ENCODE measurements at regions not wholly inside any gene's neighbourhood (a gene's known extent, or its start where the extent isn't known, plus 50 kb on each side); places are given as distances from the start of the nearest gene placed in this dataset.

DNA sequence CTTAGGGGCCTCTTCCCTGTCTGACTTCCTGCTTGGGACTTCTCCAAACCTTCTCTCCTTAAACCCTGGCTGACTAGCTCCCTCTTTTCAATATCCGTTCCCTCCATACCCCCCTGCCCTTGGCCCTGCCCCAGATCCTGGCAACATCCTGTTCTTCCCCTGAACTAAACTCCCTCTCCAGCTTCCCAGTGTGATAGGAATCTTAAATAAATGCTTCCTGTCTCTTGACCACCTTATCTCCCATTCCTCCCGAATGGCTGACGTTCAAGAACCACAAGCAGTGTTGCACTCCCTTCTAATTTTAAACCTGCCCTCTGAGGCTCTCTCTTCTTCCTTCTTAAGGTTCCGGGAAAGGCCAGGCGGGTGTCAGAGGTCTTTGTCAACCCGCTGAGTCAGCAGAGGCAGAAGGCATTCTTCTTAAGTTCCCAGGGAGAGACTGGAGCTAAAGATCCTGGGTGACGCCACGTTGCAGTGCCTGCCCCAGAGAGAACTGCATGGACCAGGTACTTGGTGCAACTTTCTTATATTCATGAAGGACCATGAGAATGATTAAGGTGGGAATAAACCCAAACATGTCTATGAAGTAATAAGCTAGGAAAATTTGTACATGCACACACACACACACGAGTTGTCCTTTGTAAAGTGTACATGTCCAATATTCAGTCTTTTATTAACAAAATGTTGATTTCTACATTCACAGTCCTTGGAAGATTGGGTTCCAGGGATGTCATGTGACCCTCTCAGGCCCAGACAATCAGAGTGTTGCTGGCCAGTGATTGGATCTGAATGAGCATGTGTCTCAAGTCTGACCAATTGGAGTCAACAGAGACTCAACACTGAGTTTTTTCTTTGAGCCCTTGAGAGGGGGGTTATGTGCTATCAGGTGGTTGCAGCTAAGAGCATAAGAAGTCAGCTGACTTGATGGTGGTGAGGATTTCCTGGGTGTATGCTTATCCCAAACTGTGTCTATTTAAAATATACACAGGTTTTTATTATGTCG is 420.2 kb upstream of the TBX3 start:
- Histone ChIP-seq H3K4me2 (replicated peaks; ENCODE audit: extremely low read depth, low read length, poor library complexity, severe bottlenecking) (no peak overlapping the region), H3K79me2 (ENCODE audit: insufficient read depth, low read length) (no peaks in the 10 kb centered on the region), H3K9ac (ENCODE audit: insufficient read depth, low read length, poor library complexity, severe bottlenecking) (no peak overlapping the region), H3K4me3 (replicated peaks in 1 of 3; ENCODE audit: low read depth in 2 of 3, low read length in 3 of 3) (no peak overlapping the region), H3K9me3 (replicated peaks in 1 of 2; ENCODE audit: control insufficient read depth in 1 of 2, insufficient read depth in 1 of 2, low read length in 2 of 2) (no peaks in the 10 kb centered on the region), H2AFZ (ENCODE audit: insufficient read depth, low read depth, low read length, poor library complexity, severe bottlenecking) (no peak overlapping the region), H3K27me3 (ENCODE audit: control insufficient read depth in 2 of 2, insufficient read depth in 2 of 2, low read length in 2 of 2) (no peaks in the 10 kb centered on the region), H3K27ac (ENCODE audit: low read depth in 1 of 2, low read length in 2 of 2) (no peak overlapping the region), H3K4me1 (ENCODE audit: control insufficient read depth in 1 of 2, insufficient read depth in 2 of 2, low read length in 2 of 2) (no peaks in the 10 kb centered on the region), H4K20me1 (ENCODE audit: insufficient read depth, low read length) (no peaks in the 10 kb centered on the region), H3K36me3 (replicated peaks in 1 of 2; ENCODE audit: control insufficient read depth in 1 of 2, insufficient read depth in 2 of 2, low read length in 2 of 2) (no peaks in the 10 kb centered on the region)
- H3K36me3 Mint-ChIP-seq, result no peaks in the 10 kb centered on the region
- DNase-seq, result no peak
- peak overlapping the region in 1 of 7 donors; percentile 8 for H3K27ac Mint-ChIP-seq
- WGBS (ENCODE audit: insufficient coverage), result 54% methylated on average over 4 of the region's 10 CpGs
- intact Hi-C loops (cut with micrococcal nuclease), result no loop called here
- H3K27me3 Mint-ChIP-seq (ENCODE audit: low read depth in 3 of 3), result peaks cover 3 to 6% (median 4%) of the 10 kb centered on the region in 3 donors
- H3K4me3 Mint-ChIP-seq, result no peak overlapping the region
- no peaks in the 10 kb centered on the region for H3K4me1 Mint-ChIP-seq
- H3K9me3 Mint-ChIP-seq, result peaks cover 0 to 7% (median 3%) of the 10 kb centered on the region in 7 donors
- TF ChIP-seq, protein P1, sequence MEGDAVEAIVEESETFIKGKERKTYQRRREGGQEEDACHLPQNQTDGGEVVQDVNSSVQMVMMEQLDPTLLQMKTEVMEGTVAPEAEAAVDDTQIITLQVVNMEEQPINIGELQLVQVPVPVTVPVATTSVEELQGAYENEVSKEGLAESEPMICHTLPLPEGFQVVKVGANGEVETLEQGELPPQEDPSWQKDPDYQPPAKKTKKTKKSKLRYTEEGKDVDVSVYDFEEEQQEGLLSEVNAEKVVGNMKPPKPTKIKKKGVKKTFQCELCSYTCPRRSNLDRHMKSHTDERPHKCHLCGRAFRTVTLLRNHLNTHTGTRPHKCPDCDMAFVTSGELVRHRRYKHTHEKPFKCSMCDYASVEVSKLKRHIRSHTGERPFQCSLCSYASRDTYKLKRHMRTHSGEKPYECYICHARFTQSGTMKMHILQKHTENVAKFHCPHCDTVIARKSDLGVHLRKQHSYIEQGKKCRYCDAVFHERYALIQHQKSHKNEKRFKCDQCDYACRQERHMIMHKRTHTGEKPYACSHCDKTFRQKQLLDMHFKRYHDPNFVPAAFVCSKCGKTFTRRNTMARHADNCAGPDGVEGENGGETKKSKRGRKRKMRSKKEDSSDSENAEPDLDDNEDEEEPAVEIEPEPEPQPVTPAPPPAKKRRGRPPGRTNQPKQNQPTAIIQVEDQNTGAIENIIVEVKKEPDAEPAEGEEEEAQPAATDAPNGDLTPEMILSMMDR (IDR thresholded peaks at IDR 0.05), result no peak

DNA sequence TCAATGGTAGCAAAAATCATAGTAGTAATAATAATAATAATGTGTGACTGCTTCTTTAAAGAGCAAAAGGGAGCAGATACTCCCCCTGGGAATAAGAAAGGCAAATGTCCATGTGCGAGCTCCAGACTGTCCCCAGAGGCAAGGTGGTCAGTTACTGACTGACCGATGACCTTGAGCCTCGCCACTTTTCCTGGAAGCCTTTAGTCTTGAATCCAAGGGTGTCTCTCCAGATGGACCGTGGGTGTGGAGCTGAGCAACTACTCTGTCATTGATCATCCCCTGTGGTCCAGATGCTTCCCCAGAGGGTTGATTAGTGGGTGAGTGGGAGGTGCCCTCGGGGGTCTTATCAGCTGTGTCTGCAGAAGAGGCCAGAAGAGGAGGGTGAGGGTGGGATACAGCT is 418.5 kb upstream of the TBX3 start:
- Mint-ChIP-seq H3K27me3 (ENCODE audit: low read depth in 3 of 3) (peaks cover 3 to 6% (median 4%) of the 10 kb centered on the region in 3 donors), H3K4me1 (no peaks in the 10 kb centered on the region), H3K36me3 (no peaks in the 10 kb centered on the region), H3K27ac (no peak overlapping the region), H3K4me3 (no peak overlapping the region), H3K9me3 (peaks cover 0 to 10% (median 4%) of the 10 kb centered on the region in 7 donors)
- WGBS (ENCODE audit: insufficient coverage), result 82% methylated on average over 5 of the region's 5 CpGs
- intact Hi-C loops (cut with micrococcal nuclease), result no loop called here
- no peaks in the 10 kb centered on the region for H3K4me1 ChIP-seq (ENCODE audit: control insufficient read depth in 1 of 2, insufficient read depth in 2 of 2, low read length in 2 of 2)
- H3K9ac ChIP-seq (ENCODE audit: insufficient read depth, low read length, poor library complexity, severe bottlenecking), result no peak overlapping the region
- no peaks in the 10 kb centered on the region for H3K36me3 ChIP-seq (replicated peaks in 1 of 2; ENCODE audit: control insufficient read depth in 1 of 2, insufficient read depth in 2 of 2, low read length in 2 of 2)
- H3K79me2 ChIP-seq (ENCODE audit: insufficient read depth, low read length), result no peaks in the 10 kb centered on the region
- no peak overlapping the region for H3K4me2 ChIP-seq (replicated peaks; ENCODE audit: extremely low read depth, low read length, poor library complexity, severe bottlenecking)
- H3K4me3 ChIP-seq (replicated peaks in 1 of 3; ENCODE audit: low read depth in 2 of 3, low read length in 3 of 3), result no peak overlapping the region
- H2AFZ ChIP-seq (ENCODE audit: insufficient read depth, low read depth, low read length, poor library complexity, severe bottlenecking), result no peak overlapping the region
- TF ChIP-seq, protein P1 (IDR thresholded peaks at IDR 0.05), result no peak
- no peaks in the 10 kb centered on the region for H4K20me1 ChIP-seq (ENCODE audit: insufficient read depth, low read length)
- H3K9me3 ChIP-seq (replicated peaks in 1 of 2; ENCODE audit: control insufficient read depth in 1 of 2, insufficient read depth in 1 of 2, low read length in 2 of 2), result no peaks in the 10 kb centered on the region
- DNase-seq, result no peak
- H3K27ac ChIP-seq (ENCODE audit: low read depth in 1 of 2, low read length in 2 of 2), result no peak overlapping the region
- no peaks in the 10 kb centered on the region for H3K27me3 ChIP-seq (ENCODE audit: control insufficient read depth in 2 of 2, insufficient read depth in 2 of 2, low read length in 2 of 2)
